ENCODE measurements at regions not wholly inside any gene's neighbourhood (a gene's known extent, or its start where the extent isn't known, plus 50 kb on each side); places are given as distances from the start of the nearest gene placed in this dataset.

DNA sequence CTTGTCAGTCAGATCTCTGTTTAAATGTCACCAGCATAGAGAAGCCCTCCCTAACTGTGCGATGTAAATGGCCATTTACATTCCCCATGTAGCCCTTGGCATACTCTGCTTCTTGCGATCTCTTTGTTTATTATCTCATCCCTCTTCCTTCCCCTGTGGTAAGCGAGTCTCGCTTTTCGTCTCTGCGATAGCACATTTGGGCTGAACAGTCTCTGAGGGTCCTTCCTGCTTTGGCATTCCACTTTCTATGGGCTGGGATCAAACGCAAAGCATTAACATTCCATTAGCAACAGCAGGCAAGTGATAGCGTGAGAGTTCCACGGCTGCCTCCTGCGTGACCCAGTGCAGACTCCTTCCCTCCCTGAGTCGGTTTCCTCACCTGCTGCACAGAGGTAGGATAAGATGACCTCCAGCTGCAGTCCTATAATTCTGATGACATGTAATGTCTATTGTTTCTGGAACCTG, 61.4 kb upstream of the TUNAR start:
- TF ChIP-seq, protein P1, sequence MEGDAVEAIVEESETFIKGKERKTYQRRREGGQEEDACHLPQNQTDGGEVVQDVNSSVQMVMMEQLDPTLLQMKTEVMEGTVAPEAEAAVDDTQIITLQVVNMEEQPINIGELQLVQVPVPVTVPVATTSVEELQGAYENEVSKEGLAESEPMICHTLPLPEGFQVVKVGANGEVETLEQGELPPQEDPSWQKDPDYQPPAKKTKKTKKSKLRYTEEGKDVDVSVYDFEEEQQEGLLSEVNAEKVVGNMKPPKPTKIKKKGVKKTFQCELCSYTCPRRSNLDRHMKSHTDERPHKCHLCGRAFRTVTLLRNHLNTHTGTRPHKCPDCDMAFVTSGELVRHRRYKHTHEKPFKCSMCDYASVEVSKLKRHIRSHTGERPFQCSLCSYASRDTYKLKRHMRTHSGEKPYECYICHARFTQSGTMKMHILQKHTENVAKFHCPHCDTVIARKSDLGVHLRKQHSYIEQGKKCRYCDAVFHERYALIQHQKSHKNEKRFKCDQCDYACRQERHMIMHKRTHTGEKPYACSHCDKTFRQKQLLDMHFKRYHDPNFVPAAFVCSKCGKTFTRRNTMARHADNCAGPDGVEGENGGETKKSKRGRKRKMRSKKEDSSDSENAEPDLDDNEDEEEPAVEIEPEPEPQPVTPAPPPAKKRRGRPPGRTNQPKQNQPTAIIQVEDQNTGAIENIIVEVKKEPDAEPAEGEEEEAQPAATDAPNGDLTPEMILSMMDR (IDR thresholded peaks at IDR 0.05) = no peak
- no peak for TF ChIP-seq POLR2A (IDR thresholded peaks at IDR 0.05)

All from testis (tissue), 2 donors.